ENCODE measurements at regions not wholly inside any gene's neighbourhood (a gene's known extent, or its start where the extent isn't known, plus 50 kb on each side); places are given as distances from the start of the nearest gene placed in this dataset.
"Not testable (repeated sequence)": the region's sequence is repeated elsewhere in the genome, so short reads cannot be mapped to it uniquely, and the experiment has no call there.

GRCh38 chrX:92626699-92627098 is 847.5 kb downstream of the PCDH11X start:
- intact Hi-C loops (cut with DNase I); H3K27me3 ChIP-seq; DNase-seq; H3K4me3 ChIP-seq; ATAC-seq; H3K27ac ChIP-seq; H3K9me3 ChIP-seq; H3K36me3 ChIP-seq; H3K4me1 ChIP-seq: not testable (repeated sequence)

GRCh38 chrX:92657593-92657992 is 878.4 kb downstream of the PCDH11X start:
- intact Hi-C loops (cut with DNase I); ATAC-seq; H3K4me3 ChIP-seq: not testable (repeated sequence)

GRCh38 chrX:92659743-92660142 is 880.6 kb downstream of the PCDH11X start:
- H3K4me1 ChIP-seq; intact Hi-C loops (cut with DNase I); DNase-seq; ATAC-seq; H3K27me3 ChIP-seq; H3K36me3 ChIP-seq; H3K27ac ChIP-seq; H3K4me3 ChIP-seq; H3K9me3 ChIP-seq: not testable (repeated sequence)

More at GRCh38 chrX:92657593-92657992, 878.4 kb downstream of the PCDH11X start:
- not testable (repeated sequence) for H3K27ac ChIP-seq, H3K36me3 ChIP-seq, DNase-seq, H3K9me3 ChIP-seq, H3K27me3 ChIP-seq, H3K4me1 ChIP-seq

GRCh38 chrX:92692796-92693195 is 913.6 kb downstream of the PCDH11X start:
- H3K36me3 ChIP-seq; intact Hi-C loops (cut with DNase I); ATAC-seq; DNase-seq; H3K4me3 ChIP-seq; H3K27ac ChIP-seq; H3K4me1 ChIP-seq; H3K9me3 ChIP-seq; H3K27me3 ChIP-seq: not testable (repeated sequence)

GRCh38 chrX:92699388-92700092 is 920.4 kb downstream of the PCDH11X start:
- DNase-seq; H3K4me1 ChIP-seq; H3K9me3 ChIP-seq; H3K27ac ChIP-seq; H3K36me3 ChIP-seq; H3K27me3 ChIP-seq; intact Hi-C loops (cut with DNase I); ATAC-seq; H3K4me3 ChIP-seq: not testable (repeated sequence)

GRCh38 chrX:92709784-92710183 is 930.6 kb downstream of the PCDH11X start:
- H3K9me3 ChIP-seq; H3K36me3 ChIP-seq; H3K4me1 ChIP-seq; intact Hi-C loops (cut with DNase I); H3K27me3 ChIP-seq; H3K27ac ChIP-seq; DNase-seq; H3K4me3 ChIP-seq: not testable (repeated sequence)
- ATAC-seq: peak; percentile 36

All from upper lobe of right lung (tissue), 1 donor.